T-helper 22 cell (primary cell): ENCODE measurements at regions not wholly inside any gene's neighbourhood (a gene's known extent, or its start where the extent isn't known, plus 50 kb on each side); places are given as distances from the start of the nearest gene placed in this dataset.

Experiments used
- DNase-seq: peaks from one replicate; pipeline ENCODE4 v3.0.0-alpha.2; 2020; ENCODE audit warnings: low read depth

- DNase-seq = peak; percentile 16
Observed at GRCh38 chr14:66070542-66071319, 415.4 kb upstream of the CCDC196 start.

GRCh38 chr14:66072190-66073084 lies 413.7 kb upstream of the CCDC196 start:
- no peak for DNase-seq

GRCh38 chr14:66074537-66074936 lies 411.6 kb upstream of the CCDC196 start:
- no peak for DNase-seq

GRCh38 chr14:66076176-66076575 lies 410.0 kb upstream of the CCDC196 start:
- DNase-seq = no peak

- no peak for DNase-seq
Observed at GRCh38 chr14:66078006-66078405, 408.2 kb upstream of the CCDC196 start.

GRCh38 chr14:66081594-66082376 lies 404.4 kb upstream of the CCDC196 start:
- no peak for DNase-seq

GRCh38 chr14:66085224-66085623 lies 400.9 kb upstream of the CCDC196 start:
- no peak for DNase-seq

- no peak for DNase-seq
Observed at GRCh38 chr14:66085665-66086064, 400.5 kb upstream of the CCDC196 start.

GRCh38 chr14:66087231-66087630 lies 398.9 kb upstream of the CCDC196 start:
- DNase-seq = no peak

- no peak for DNase-seq
Observed at GRCh38 chr14:66088656-66089055, 397.5 kb upstream of the CCDC196 start.

GRCh38 chr14:66092206-66092605 lies 394.0 kb upstream of the CCDC196 start:
- no peak for DNase-seq

- no peak for DNase-seq
Observed at GRCh38 chr14:66092748-66093147, 393.4 kb upstream of the CCDC196 start.

- DNase-seq = no peak
Observed at GRCh38 chr14:66094001-66094727, 392.0 kb upstream of the CCDC196 start.

- no peak for DNase-seq
Observed at GRCh38 chr14:66099451-66099850, 386.7 kb upstream of the CCDC196 start.

- no peak for DNase-seq
Observed at GRCh38 chr14:66099931-66100330, 386.2 kb upstream of the CCDC196 start.

GRCh38 chr14:66101662-66102061 lies 384.5 kb upstream of the CCDC196 start:
- no peak for DNase-seq

GRCh38 chr14:66104486-66104885 lies 381.7 kb upstream of the CCDC196 start:
- no peak for DNase-seq

- no peak for DNase-seq
Observed at GRCh38 chr14:66105815-66106214, 380.4 kb upstream of the CCDC196 start.

- DNase-seq = no peak
Observed at GRCh38 chr14:66109426-66109825, 376.7 kb upstream of the CCDC196 start.

GRCh38 chr14:66111891-66112290 lies 374.3 kb upstream of the CCDC196 start:
- no peak for DNase-seq

GRCh38 chr14:66114071-66114470 lies 372.1 kb upstream of the CCDC196 start:
- no peak for DNase-seq
